PC-3 (cell line): ENCODE measurements at regions not wholly inside any gene's neighbourhood (a gene's known extent, or its start where the extent isn't known, plus 50 kb on each side); places are given as distances from the start of the nearest gene placed in this dataset.
A peak's percentile ranks its signal among the peaks of the same experiment; 100 is the strongest.

ENCODE experiments used
- ATAC-seq: fragments of 200-7000 bp; cut with Tn5 transposase; 2 replicates; pipeline ENCODE4 v1.9.1; 2020; ENCODE audit warnings: mild to moderate bottlenecking, moderate library complexity
- BruUV-seq: library from RNA; stranded (reverse); fragments of 400-500 nt; replicated peaks from 2 replicates; lab custom pipeline; 2021; lab: Mats Ljungman, UMichigan
- CTCF ChIA-PET: fragments of 300-600 bp; sonication (Branson Sonifier 250); formaldehyde crosslinking; loops from one replicate; lab custom pipeline; 2022; ENCODE audit warnings: antibody characterized with exemption; lab: Charles Lee
- POLR2A ChIA-PET: fragments of 300-600 bp; sonication (Branson Sonifier 250); formaldehyde crosslinking; loops from one replicate; lab custom pipeline; 2022; ENCODE audit warnings: antibody characterized with exemption; ENCODE audit not compliant: unreplicated experiment; lab: Charles Lee
- DNase-seq: peaks from one replicate; pipeline ENCODE4 v3.0.0-alpha.2; 2015
- H2AFZ ChIP-seq: fragments of 300-600 bp; sonication (generic); 2 replicates; pipeline ENCODE4 v1.6.0; 2016; ENCODE audit warnings: antibody characterized with exemption, low read length
- H3F3A ChIP-seq: fragments of 300-600 bp; sonication (generic); one replicate; pipeline ENCODE4 v1.6.0; 2017; ENCODE audit warnings: antibody characterized with exemption, low read length, control low read depth, mild to moderate bottlenecking; ENCODE audit not compliant: unreplicated experiment
- H3K27ac ChIP-seq: fragments of 300-600 bp; sonication (generic); 2 replicates; pipeline ENCODE4 v1.5.1; 2016; ENCODE audit warnings: mild to moderate bottlenecking, low read length
- H3K27me3 ChIP-seq: fragments of 300-600 bp; sonication (generic); 2 replicates; pipeline ENCODE4 v1.6.1; 2016; ENCODE audit warnings: low read length, mixed read lengths
- H3K36me3 ChIP-seq: fragments of 300-600 bp; sonication (generic); 2 replicates; pipeline ENCODE4 v1.6.1; 2016; ENCODE audit warnings: low read depth, mixed run types, low read length, mixed read lengths
- H3K4me1 ChIP-seq: fragments of 300-600 bp; sonication (generic); 2 replicates; pipeline ENCODE4 v1.5.1; 2016; ENCODE audit warnings: low read length; ENCODE audit not compliant: insufficient read depth
- H3K4me2 ChIP-seq: fragments of 300-600 bp; sonication (generic); 2 replicates; pipeline ENCODE4 v1.6.0; 2016; ENCODE audit warnings: low read length
- H3K4me3 ChIP-seq: fragments of 300-600 bp; sonication (generic); 2 replicates; pipeline ENCODE4 v1.5.1; 2016; ENCODE audit warnings: mild to moderate bottlenecking, low read length, mixed read lengths
- H3K79me2 ChIP-seq: fragments of 300-600 bp; sonication (generic); 2 replicates; pipeline ENCODE4 v1.6.1; 2017; ENCODE audit warnings: low read length, mixed read lengths
- H3K9ac ChIP-seq: fragments of 300-600 bp; sonication (generic); 2 replicates; pipeline ENCODE4 v1.6.0; 2016; ENCODE audit warnings: mild to moderate bottlenecking, low read length
- H3K9me2 ChIP-seq: fragments of 300-600 bp; sonication (generic); replicated peaks from 2 replicates; pipeline ENCODE4 v1.6.1; 2016; ENCODE audit warnings: mixed run types, low read length, mixed read lengths
- H3K9me3 ChIP-seq: fragments of 300-600 bp; sonication (generic); 2 replicates; pipeline ENCODE4 v1.6.1; 2016; ENCODE audit warnings: low read length, mixed read lengths
- H4K20me1 ChIP-seq: fragments of 300-600 bp; sonication (generic); 2 replicates; pipeline ENCODE4 v1.6.1; 2016; ENCODE audit warnings: low read length, mixed read lengths
- EZH2 ChIP-seq: fragments of 300-600 bp; sonication (generic); IDR thresholded peaks from one replicate; pipeline ENCODE4 v1.6.1; 2017; ENCODE audit warnings: antibody characterized with exemption, mild to moderate bottlenecking, low read length; ENCODE audit not compliant: unreplicated experiment
- EZH2phosphoT487 ChIP-seq: fragments of 300-600 bp; sonication (generic); IDR thresholded peaks from 2 replicates; pipeline ENCODE4 v1.6.1; 2018; ENCODE audit warnings: mild to moderate bottlenecking, antibody characterized with exemption, low read length, borderline replicate concordance
- intact Hi-C: fragments of 100-400 bp; cut with micrococcal nuclease; formaldehyde crosslinking; loops from 2 replicates; pipeline ENCODE4 v1.9.0; 2023
- TF ChIP-seq, protein P1 (sequence below): fragments of 300-600 bp; sonication (generic); conservative IDR thresholded peaks from 2 replicates; pipeline ENCODE4 v1.5.1; 2017; ENCODE audit warnings: antibody characterized with exemption, low read depth, mild to moderate bottlenecking, low read length

DNA sequence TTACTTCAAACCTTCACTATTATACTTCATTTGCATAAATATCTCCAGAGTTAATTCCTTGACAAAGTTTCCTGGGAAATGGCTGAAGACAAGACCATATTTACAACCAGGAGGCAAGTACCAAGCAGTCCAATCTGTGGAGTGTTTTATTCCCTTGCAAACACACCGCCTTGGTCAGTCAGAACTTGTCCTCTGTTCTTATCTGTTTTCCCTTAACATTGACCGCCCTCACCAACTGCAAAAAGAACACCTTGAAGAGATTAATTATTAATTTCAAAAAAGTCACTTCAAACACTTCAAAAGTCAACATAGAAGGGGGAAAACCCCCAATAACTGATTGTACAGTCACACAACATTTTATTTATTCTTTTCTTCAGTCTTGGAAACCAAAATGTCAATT, 269.0 kb upstream of the RGMB start:
- Histone ChIP-seq H3K9ac (no peak overlapping the region), H3K36me3 (no peaks in the 10 kb centered on the region), H3K79me2 (no peaks in the 10 kb centered on the region), H4K20me1 (no peaks in the 10 kb centered on the region), H3K9me3 (no peaks in the 10 kb centered on the region), H3K27me3 (no peaks in the 10 kb centered on the region), H3F3A (no peaks in the 10 kb centered on the region), H3K4me1 (no peaks in the 10 kb centered on the region), H3K27ac (no peak overlapping the region), H2AFZ (no peak overlapping the region), H3K9me2 (no peaks in the 10 kb centered on the region), H3K4me3 (no peak overlapping the region), H3K4me2 (no peak overlapping the region)
- POLR2A ChIA-PET: no interaction called here
- TF ChIP-seq, protein P1, sequence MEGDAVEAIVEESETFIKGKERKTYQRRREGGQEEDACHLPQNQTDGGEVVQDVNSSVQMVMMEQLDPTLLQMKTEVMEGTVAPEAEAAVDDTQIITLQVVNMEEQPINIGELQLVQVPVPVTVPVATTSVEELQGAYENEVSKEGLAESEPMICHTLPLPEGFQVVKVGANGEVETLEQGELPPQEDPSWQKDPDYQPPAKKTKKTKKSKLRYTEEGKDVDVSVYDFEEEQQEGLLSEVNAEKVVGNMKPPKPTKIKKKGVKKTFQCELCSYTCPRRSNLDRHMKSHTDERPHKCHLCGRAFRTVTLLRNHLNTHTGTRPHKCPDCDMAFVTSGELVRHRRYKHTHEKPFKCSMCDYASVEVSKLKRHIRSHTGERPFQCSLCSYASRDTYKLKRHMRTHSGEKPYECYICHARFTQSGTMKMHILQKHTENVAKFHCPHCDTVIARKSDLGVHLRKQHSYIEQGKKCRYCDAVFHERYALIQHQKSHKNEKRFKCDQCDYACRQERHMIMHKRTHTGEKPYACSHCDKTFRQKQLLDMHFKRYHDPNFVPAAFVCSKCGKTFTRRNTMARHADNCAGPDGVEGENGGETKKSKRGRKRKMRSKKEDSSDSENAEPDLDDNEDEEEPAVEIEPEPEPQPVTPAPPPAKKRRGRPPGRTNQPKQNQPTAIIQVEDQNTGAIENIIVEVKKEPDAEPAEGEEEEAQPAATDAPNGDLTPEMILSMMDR: no peak
- no peak for TF ChIP-seq EZH2
- no peak for TF ChIP-seq EZH2phosphoT487
- intact Hi-C loops: no loop called here
- no peak for DNase-seq
- BruUV-seq: no TSS peak
- CTCF ChIA-PET: no interaction called here
- ATAC-seq: no peak

DNA sequence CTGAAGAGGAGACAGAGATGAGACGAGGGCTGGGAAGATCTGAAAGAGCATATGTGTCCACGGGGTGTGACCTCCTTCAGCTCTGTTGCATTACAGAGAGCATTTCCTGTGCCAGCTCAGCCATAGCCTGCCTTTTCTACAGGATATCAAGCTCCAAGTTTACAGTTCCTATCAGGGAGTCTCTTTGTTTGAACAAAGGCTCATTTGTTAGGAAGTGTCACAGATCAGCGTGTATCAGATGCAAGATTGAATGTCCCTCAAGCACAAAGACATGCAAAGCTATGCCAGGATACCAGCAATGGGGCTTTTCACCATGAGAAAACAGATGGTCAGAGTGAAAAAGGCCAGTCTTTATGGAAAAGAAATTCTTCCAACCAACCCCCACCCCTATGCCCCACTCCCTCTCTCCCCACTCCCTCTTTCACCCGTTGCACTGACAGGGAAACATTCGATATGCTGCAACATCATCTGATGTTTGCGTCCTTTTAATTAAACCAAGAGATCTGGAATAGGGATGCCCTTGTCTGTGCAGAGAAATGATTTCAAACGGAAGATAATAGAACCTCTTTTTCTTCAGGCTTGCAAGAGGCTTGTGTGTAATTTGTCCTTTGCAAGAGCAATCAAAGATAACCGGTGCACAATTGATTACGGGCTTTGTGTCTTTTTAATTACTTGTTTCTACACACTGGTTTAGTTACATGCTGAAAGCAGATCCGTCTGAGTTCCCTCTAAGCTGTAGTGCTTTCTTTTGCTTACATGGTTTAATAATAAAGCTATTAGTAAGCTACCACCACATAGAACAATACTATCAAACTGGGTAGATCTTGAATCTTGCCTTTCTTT, 263.1 kb upstream of the RGMB start:
- Histone ChIP-seq H3K79me2 (no peaks in the 10 kb centered on the region), H3K4me2 (peak overlapping the region; percentile 20; the same call in 1 of the 2 replicates), H3K36me3 (no peaks in the 10 kb centered on the region), H3K9ac (no peak overlapping the region), H3K9me2 (no peaks in the 10 kb centered on the region), H3F3A (no peaks in the 10 kb centered on the region), H4K20me1 (no peaks in the 10 kb centered on the region), H3K4me3 (no peak overlapping the region), H2AFZ (peak overlapping the region; percentile 66), H3K9me3 (no peaks in the 10 kb centered on the region), H3K27me3 (no peaks in the 10 kb centered on the region), H3K4me1 (peaks cover 6% of the 10 kb centered on the region), H3K27ac (no peak overlapping the region)
- intact Hi-C loops: no loop called here
- CTCF ChIA-PET: interaction anchor here (0.5 kb wide), 1 partner anchor 262 kb away, joined by 4 read pairs; no protein-coding TSS in a partner anchor
- no TSS peak for BruUV-seq
- peak; percentile 28 for DNase-seq
- TF ChIP-seq EZH2 (no peak), EZH2phosphoT487 (no peak)
- TF ChIP-seq, protein P1: no peak
- peak; percentile 93 for ATAC-seq
- POLR2A ChIA-PET: no interaction called here

DNA sequence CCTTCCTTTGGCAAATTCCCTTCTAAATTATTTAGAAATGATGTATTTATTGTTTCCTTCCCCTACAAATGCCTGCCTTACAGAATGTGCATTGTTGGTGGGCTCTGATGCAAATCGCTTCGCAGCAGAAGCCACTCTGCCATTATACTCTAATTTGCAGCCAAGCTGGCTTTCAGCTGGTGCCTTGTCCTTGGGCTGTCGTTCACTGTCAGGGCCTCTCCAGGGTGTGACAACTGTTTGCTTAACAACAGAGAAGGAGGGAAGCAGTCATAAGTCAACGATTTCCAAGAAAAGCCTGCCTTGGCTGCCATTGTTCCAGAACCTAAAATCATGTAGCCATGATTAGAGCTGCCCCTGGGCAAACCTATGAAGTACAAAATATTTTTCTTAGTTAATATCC, 260.1 kb upstream of the RGMB start:
- Histone ChIP-seq H3K4me2 (no peak overlapping the region), H3K27ac (no peak overlapping the region), H3K36me3 (no peaks in the 10 kb centered on the region), H3K4me1 (peaks cover 6% of the 10 kb centered on the region), H3F3A (no peaks in the 10 kb centered on the region), H3K4me3 (no peak overlapping the region), H3K9me2 (no peaks in the 10 kb centered on the region), H2AFZ (no peak overlapping the region), H4K20me1 (no peaks in the 10 kb centered on the region), H3K9ac (no peak overlapping the region), H3K9me3 (no peaks in the 10 kb centered on the region), H3K79me2 (no peaks in the 10 kb centered on the region), H3K27me3 (no peaks in the 10 kb centered on the region)
- intact Hi-C loops: no loop called here
- ChIA-PET POLR2A (interaction anchor here (0.6 kb wide), 1 partner anchor 20 kb away, joined by 3 read pairs; no protein-coding TSS in a partner anchor), CTCF (no interaction called here)
- DNase-seq (no peak), ATAC-seq (no peak)
- BruUV-seq: no TSS peak
- TF ChIP-seq EZH2phosphoT487 (no peak), EZH2 (no peak)
- TF ChIP-seq, protein P1: no peak
